Neural cell (in vitro differentiated cells): ENCODE measurements at regions not wholly inside any gene's neighbourhood (a gene's known extent, or its start where the extent isn't known, plus 50 kb on each side); places are given as distances from the start of the nearest gene placed in this dataset.

Experiments used
- EP300 ChIP-seq: fragments of 450-650 bp; conservative IDR thresholded peaks from 2 replicates; pipeline ENCODE4 v1.6.1; 2014; ENCODE audit warnings: antibody characterized with exemption, mild to moderate bottlenecking, moderate library complexity; ENCODE audit not compliant: poor library complexity, severe bottlenecking
- POLR2AphosphoS5 ChIP-seq: IDR thresholded peaks from 2 replicates; pipeline ENCODE4 v1.6.1; 2012
- RAD21 ChIP-seq: fragments of 450-650 bp; conservative IDR thresholded peaks from 2 replicates; pipeline ENCODE4 v1.6.1; 2014; ENCODE audit warnings: antibody characterized with exemption, mild to moderate bottlenecking, moderate library complexity
- TAF1 ChIP-seq: IDR thresholded peaks from 2 replicates; pipeline ENCODE4 v1.6.1; 2012; ENCODE audit warnings: low read depth
- TF ChIP-seq, protein P1 (sequence below): fragments of 450-650 bp; IDR thresholded peaks from 2 replicates; pipeline ENCODE4 v1.5.1; 2014; ENCODE audit warnings: antibody characterized with exemption, mild to moderate bottlenecking, moderate library complexity; ENCODE audit not compliant: poor library complexity, severe bottlenecking

DNA sequence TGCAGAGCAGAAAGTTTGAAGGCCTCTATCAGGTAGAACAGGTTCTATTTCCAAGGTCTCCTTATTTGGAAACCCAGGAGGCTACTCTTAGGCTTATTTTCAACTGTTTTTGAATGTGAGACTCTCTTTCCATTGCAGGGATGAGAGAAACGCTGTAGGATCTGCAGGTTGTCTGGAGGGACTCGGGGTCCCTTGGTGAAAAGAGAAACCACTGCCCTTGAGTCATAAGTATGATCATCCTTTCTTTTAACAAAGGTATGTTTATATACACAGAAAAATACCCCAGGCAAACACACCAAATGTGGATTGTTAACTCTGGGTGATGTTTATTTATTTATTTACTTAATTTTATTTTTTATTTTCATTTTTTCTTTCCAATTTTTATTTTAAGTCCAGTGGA is 57.8 kb upstream of the MAX start:
- TF ChIP-seq POLR2AphosphoS5 (no peak), EP300 (no peak), RAD21 (no peak), TAF1 (no peak)
- TF ChIP-seq, protein P1, sequence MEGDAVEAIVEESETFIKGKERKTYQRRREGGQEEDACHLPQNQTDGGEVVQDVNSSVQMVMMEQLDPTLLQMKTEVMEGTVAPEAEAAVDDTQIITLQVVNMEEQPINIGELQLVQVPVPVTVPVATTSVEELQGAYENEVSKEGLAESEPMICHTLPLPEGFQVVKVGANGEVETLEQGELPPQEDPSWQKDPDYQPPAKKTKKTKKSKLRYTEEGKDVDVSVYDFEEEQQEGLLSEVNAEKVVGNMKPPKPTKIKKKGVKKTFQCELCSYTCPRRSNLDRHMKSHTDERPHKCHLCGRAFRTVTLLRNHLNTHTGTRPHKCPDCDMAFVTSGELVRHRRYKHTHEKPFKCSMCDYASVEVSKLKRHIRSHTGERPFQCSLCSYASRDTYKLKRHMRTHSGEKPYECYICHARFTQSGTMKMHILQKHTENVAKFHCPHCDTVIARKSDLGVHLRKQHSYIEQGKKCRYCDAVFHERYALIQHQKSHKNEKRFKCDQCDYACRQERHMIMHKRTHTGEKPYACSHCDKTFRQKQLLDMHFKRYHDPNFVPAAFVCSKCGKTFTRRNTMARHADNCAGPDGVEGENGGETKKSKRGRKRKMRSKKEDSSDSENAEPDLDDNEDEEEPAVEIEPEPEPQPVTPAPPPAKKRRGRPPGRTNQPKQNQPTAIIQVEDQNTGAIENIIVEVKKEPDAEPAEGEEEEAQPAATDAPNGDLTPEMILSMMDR = no peak
